SK-N-SH (cell line): ENCODE measurements at regions not wholly inside any gene's neighbourhood (a gene's known extent, or its start where the extent isn't known, plus 50 kb on each side); places are given as distances from the start of the nearest gene placed in this dataset.
"Not testable (repeated sequence)": the region's sequence is repeated elsewhere in the genome, so short reads cannot be mapped to it uniquely, and the experiment has no call there.

Experiments
- CTCF ChIA-PET: fragments of 300-600, 350-600 bp; formaldehyde crosslinking; extraction: SDS; loops from one replicate; lab custom pipeline; 2021; lab: Yijun Ruan, JAX
- POLR2A ChIA-PET: fragments of 350-600 bp; sonication (Branson Sonifier 250); formaldehyde crosslinking; extraction: SDS; loops from one replicate; lab custom pipeline; 2020; ENCODE audit warnings: antibody characterized with exemption, inconsistent platforms; lab: Yijun Ruan, JAX
- DNase-seq: peaks from one replicate; pipeline ENCODE4 v3.0.0; 2012
- H2AFZ ChIP-seq: fragments of 200-600 bp; sonication (generic); 2 replicates; pipeline ENCODE4 v1.8.1; 2016; ENCODE audit warnings: antibody characterized with exemption, mild to moderate bottlenecking, low read depth
- H3F3A ChIP-seq: fragments of 200-600 bp; sonication (generic); replicated peaks from 2 replicates; pipeline ENCODE3; 2016; ENCODE audit warnings: antibody characterized with exemption, mild to moderate bottlenecking; ENCODE audit not compliant: insufficient read depth
- H3K27ac ChIP-seq, 2 experiments: fragments of 200-500 bp in 1 of 2; fragments of 200-600 bp in 1 of 2; sonication (Bioruptor generic) in 1 of 2; sonication (generic), shearing (Covaris generic) in 1 of 2; 2 replicates each; pipeline versions ENCODE4 v1.5.1 to v1.6.1; 2014 to 2016; ENCODE audit warnings: low read depth in 2 of 2, inconsistent platforms in 1 of 2, low read length in 1 of 2, mild to moderate bottlenecking in 1 of 2, mixed read lengths in 1 of 2
- H3K27me3 ChIP-seq: fragments of 200-600 bp; sonication (generic), shearing (Covaris generic); 2 replicates; pipeline ENCODE4 v1.6.1; 2016; ENCODE audit warnings: mixed run types; ENCODE audit not compliant: insufficient read depth
- H3K36me3 ChIP-seq, 2 experiments: fragments of 200-500 bp in 1 of 2; fragments of 200-600 bp in 1 of 2; sonication (Bioruptor generic) in 1 of 2; sonication (generic) in 1 of 2; replicated peaks in 1 of 2; 2 replicates each; pipeline versions ENCODE3 to v1.5.1; 2014 to 2016; ENCODE audit warnings: low read length in 1 of 2, mild to moderate bottlenecking in 1 of 2; ENCODE audit not compliant: insufficient read depth in 2 of 2, control insufficient read depth in 1 of 2
- H3K4me1 ChIP-seq, 2 experiments: fragments of 200-500 bp in 1 of 2; fragments of 200-600 bp in 1 of 2; sonication (Bioruptor generic) in 1 of 2; sonication (generic), shearing (Covaris generic) in 1 of 2; 2 replicates each; pipeline versions ENCODE4 v1.5.1 to v1.6.1; 2014 to 2016; ENCODE audit warnings: low read depth in 1 of 2, low read length in 1 of 2, mixed run types in 1 of 2; ENCODE audit not compliant: insufficient read depth in 2 of 2, control insufficient read depth in 1 of 2
- H3K4me2 ChIP-seq: fragments of 200-600 bp; sonication (generic), shearing (Covaris generic); 2 replicates; pipeline ENCODE4 v1.6.1; 2017; ENCODE audit warnings: mixed run types
- H3K4me3 ChIP-seq, 2 experiments: fragments of 200-500 bp in 1 of 2; fragments of 200-600 bp in 1 of 2; sonication (Bioruptor generic) in 1 of 2; sonication (generic), shearing (Covaris generic) in 1 of 2; 2 replicates each; pipeline versions ENCODE4 v1.5.1 to v1.8.1; 2014 to 2016; ENCODE audit warnings: low read depth in 2 of 2, inconsistent platforms in 1 of 2, low read length in 1 of 2, mild to moderate bottlenecking in 1 of 2, mixed read lengths in 1 of 2, moderate library complexity in 1 of 2
- H3K79me2 ChIP-seq: fragments of 200-600 bp; sonication (generic); 2 replicates; pipeline ENCODE4 v1.8.1; 2017; ENCODE audit warnings: mild to moderate bottlenecking; ENCODE audit not compliant: insufficient read depth
- H3K9ac ChIP-seq: fragments of 200-600 bp; sonication (generic); 2 replicates; pipeline ENCODE4 v1.6.1; 2017; ENCODE audit warnings: mixed run types
- H3K9me2 ChIP-seq: fragments of 200-600 bp; sonication (generic); 2 replicates; pipeline ENCODE4 v1.6.1; 2017; ENCODE audit warnings: mixed run types
- H3K9me3 ChIP-seq: fragments of 200-600 bp; sonication (generic); 2 replicates; pipeline ENCODE4 v1.6.1; 2017; ENCODE audit warnings: mixed run types, mild to moderate bottlenecking, moderate library complexity
- H4K20me1 ChIP-seq: fragments of 200-600 bp; sonication (generic); 2 replicates; pipeline ENCODE4 v1.6.1; 2017; ENCODE audit warnings: mild to moderate bottlenecking, mixed run types; ENCODE audit not compliant: insufficient read depth
- CHD2 ChIP-seq: fragments of 150-350 bp; IDR thresholded peaks from 2 replicates; pipeline ENCODE4 v1.6.1; 2018; ENCODE audit warnings: low read length; ENCODE audit not compliant: partially characterized antibody
- ELF1 ChIP-seq: IDR thresholded peaks from 2 replicates; pipeline ENCODE4 v1.4.0; 2012
- EP300 ChIP-seq, 2 experiments: IDR thresholded peaks; 2 replicates each; pipeline versions ENCODE4 v1.4.0 to v1.6.1; 2012; ENCODE audit warnings: borderline replicate concordance in 1 of 2, low read depth in 1 of 2, low read length in 1 of 2
- EZH2phosphoT487 ChIP-seq: fragments of 200-600 bp; sonication (generic); IDR thresholded peaks from 2 replicates; pipeline ENCODE4 v1.6.1; 2017; ENCODE audit warnings: low read depth, mixed run types, mild to moderate bottlenecking, antibody characterized with exemption, moderate library complexity, borderline replicate concordance
- FOSL2 ChIP-seq: IDR thresholded peaks from 2 replicates; pipeline ENCODE4 v1.4.0; 2012; ENCODE audit warnings: low read depth, mild to moderate bottlenecking, moderate library complexity, borderline replicate concordance
- FOXM1 ChIP-seq: IDR thresholded peaks from 2 replicates; pipeline ENCODE4 v1.4.0; 2012; ENCODE audit warnings: low read depth, mild to moderate bottlenecking
- GABPA ChIP-seq: IDR thresholded peaks from 2 replicates; pipeline ENCODE4 v1.4.0; 2012; ENCODE audit warnings: low read depth, mild to moderate bottlenecking
- GATA2 ChIP-seq: sonication (generic); formaldehyde crosslinking; IDR thresholded peaks from 2 replicates; pipeline ENCODE4 v1.5.0; 2020; ENCODE audit warnings: mild to moderate bottlenecking, missing genetic modification reagents
- JUND ChIP-seq: IDR thresholded peaks from 2 replicates; pipeline ENCODE4 v1.4.0; 2012
- MEF2A ChIP-seq: IDR thresholded peaks from 2 replicates; pipeline ENCODE4 v1.4.0; 2012; ENCODE audit warnings: low read depth, borderline replicate concordance
- MXI1 ChIP-seq: IDR thresholded peaks from 2 replicates; pipeline ENCODE4 v1.6.1; 2012; ENCODE audit warnings: mild to moderate bottlenecking, low read depth, low read length, improper control_type of control experiment
- NFIC ChIP-seq: IDR thresholded peaks from 2 replicates; pipeline ENCODE4 v1.4.0; 2012; ENCODE audit warnings: borderline replicate concordance
- NRF1 ChIP-seq: IDR thresholded peaks from 2 replicates; pipeline ENCODE4 v1.6.1; 2012; ENCODE audit warnings: low read depth, mild to moderate bottlenecking, low read length
- RAD21 ChIP-seq: IDR thresholded peaks from 2 replicates; pipeline ENCODE4 v1.6.1; 2012; ENCODE audit warnings: mild to moderate bottlenecking, low read length
- RFX5 ChIP-seq: IDR thresholded peaks from 2 replicates; pipeline ENCODE4 v1.6.1; 2012; ENCODE audit warnings: mild to moderate bottlenecking, improper control_type of control experiment, low read length
- RXRA ChIP-seq: IDR thresholded peaks from 2 replicates; pipeline ENCODE4 v1.4.0; 2012; ENCODE audit warnings: low read depth, mild to moderate bottlenecking, borderline replicate concordance
- SIN3A ChIP-seq: IDR thresholded peaks from 2 replicates; pipeline ENCODE4 v1.6.1; 2012; ENCODE audit warnings: low read depth, mild to moderate bottlenecking, low read length, moderate library complexity, borderline replicate concordance
- TAF1 ChIP-seq: IDR thresholded peaks from 2 replicates; pipeline ENCODE4 v1.6.1; 2012; ENCODE audit warnings: low read depth, mild to moderate bottlenecking, low read length, moderate library complexity, borderline replicate concordance
- TCF12 ChIP-seq: IDR thresholded peaks from 2 replicates; pipeline ENCODE4 v1.4.0; 2012
- TEAD4 ChIP-seq: IDR thresholded peaks from 2 replicates; pipeline ENCODE4 v1.4.0; 2012; ENCODE audit warnings: mild to moderate bottlenecking, borderline replicate concordance; ENCODE audit not compliant: insufficient read depth
- YY1 ChIP-seq: IDR thresholded peaks from 2 replicates; pipeline ENCODE4 v1.4.0; 2012; ENCODE audit warnings: low read depth, mild to moderate bottlenecking
- WGBS: methylation state at CpG from one replicate; pipeline ENCODE4 v1.1.6; 2017; ENCODE audit warnings: low lambda C conversion rate; 5-methylcytosine and 5-hydroxymethylcytosine counted together
- TF ChIP-seq, protein P1 (sequence below): fragments of 200-600 bp; sonication (generic); IDR thresholded peaks from 2 replicates; pipeline ENCODE4 v1.6.1; 2017; ENCODE audit warnings: antibody characterized with exemption, mild to moderate bottlenecking, moderate library complexity
- TF ChIP-seq, protein P2 (sequence below): IDR thresholded peaks from 2 replicates; pipeline ENCODE4 v1.6.1; 2012; ENCODE audit warnings: mild to moderate bottlenecking, low read depth, low read length, moderate library complexity
- TF ChIP-seq, protein P3 (sequence below): IDR thresholded peaks from 2 replicates; pipeline ENCODE4; 2012
- TF ChIP-seq, protein P4 (sequence below): IDR thresholded peaks from 2 replicates; pipeline ENCODE4 v1.4.0; 2012; ENCODE audit warnings: low read depth, borderline replicate concordance

DNA sequence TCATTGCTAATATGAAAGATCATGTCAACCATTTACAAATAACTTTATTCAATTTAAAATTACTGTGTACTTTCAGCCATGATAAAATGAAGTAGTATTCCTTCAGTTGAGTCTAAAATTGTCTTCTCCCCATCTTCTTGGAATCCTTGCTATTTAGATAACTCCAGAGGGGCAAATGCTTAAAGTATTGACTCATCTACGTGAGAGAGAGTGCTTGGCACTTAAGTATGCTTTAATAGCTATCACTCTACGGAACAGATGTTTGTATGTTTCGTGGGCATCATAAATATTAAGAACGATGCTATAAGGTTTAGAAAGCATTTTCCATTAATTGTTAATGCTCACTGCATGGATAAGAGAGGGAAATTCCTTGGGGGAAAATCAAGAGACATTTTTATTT is 69.3 kb upstream of the MED13 start:
- Histone ChIP-seq H3K9me3 (no peaks in the 10 kb centered on the region), H3F3A (no peaks in the 10 kb centered on the region), H3K9me2 (no peaks in the 10 kb centered on the region), H3K27me3 (no peaks in the 10 kb centered on the region), H3K36me3 (no peaks in the 10 kb centered on the region), H3K4me1 (peaks cover 5 to 11% of the 10 kb centered on the region in 2 experiments; a peak in 1 of 4 replicates), H3K27ac (no peak overlapping the region; a peak in 1 of 4 replicates), H3K79me2 (no peaks in the 10 kb centered on the region), H3K4me3 (no peak overlapping the region), H3K9ac (no peak overlapping the region), H4K20me1 (no peaks in the 10 kb centered on the region), H2AFZ (no peak overlapping the region), H3K4me2 (no peak overlapping the region)
- ChIA-PET CTCF (interaction anchor here (0.9 to 2.1 kb wide), 4 partner anchors 10 to 44 kb away, joined by 3 to 8 read pairs (median 4); no protein-coding TSS in a partner anchor), POLR2A (no interaction called here)
- no peak for TF ChIP-seq CHD2
- TF ChIP-seq NFIC: peak; percentile 53
- TF ChIP-seq EP300 (IDR thresholded peaks at IDR 0.05; ENCODE audit: borderline replicate concordance in 1 of 2, low read depth in 1 of 2, low read length in 1 of 2): no peak; a peak in 1 of 4 replicates
- TF ChIP-seq ELF1: no peak
- no peak for TF ChIP-seq FOXM1
- no peak for TF ChIP-seq NRF1
- no peak for TF ChIP-seq MXI1
- TF ChIP-seq RAD21: no peak
- TF ChIP-seq FOSL2: peak; percentile 68; the same call in 1 of the 2 replicates
- TF ChIP-seq TEAD4: no peak
- TF ChIP-seq EZH2phosphoT487: no peak
- TF ChIP-seq TAF1: no peak
- peak; percentile 64 for TF ChIP-seq TCF12
- TF ChIP-seq, protein P1, sequence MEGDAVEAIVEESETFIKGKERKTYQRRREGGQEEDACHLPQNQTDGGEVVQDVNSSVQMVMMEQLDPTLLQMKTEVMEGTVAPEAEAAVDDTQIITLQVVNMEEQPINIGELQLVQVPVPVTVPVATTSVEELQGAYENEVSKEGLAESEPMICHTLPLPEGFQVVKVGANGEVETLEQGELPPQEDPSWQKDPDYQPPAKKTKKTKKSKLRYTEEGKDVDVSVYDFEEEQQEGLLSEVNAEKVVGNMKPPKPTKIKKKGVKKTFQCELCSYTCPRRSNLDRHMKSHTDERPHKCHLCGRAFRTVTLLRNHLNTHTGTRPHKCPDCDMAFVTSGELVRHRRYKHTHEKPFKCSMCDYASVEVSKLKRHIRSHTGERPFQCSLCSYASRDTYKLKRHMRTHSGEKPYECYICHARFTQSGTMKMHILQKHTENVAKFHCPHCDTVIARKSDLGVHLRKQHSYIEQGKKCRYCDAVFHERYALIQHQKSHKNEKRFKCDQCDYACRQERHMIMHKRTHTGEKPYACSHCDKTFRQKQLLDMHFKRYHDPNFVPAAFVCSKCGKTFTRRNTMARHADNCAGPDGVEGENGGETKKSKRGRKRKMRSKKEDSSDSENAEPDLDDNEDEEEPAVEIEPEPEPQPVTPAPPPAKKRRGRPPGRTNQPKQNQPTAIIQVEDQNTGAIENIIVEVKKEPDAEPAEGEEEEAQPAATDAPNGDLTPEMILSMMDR: no peak
- no peak for TF ChIP-seq SIN3A
- TF ChIP-seq GATA2: no peak
- TF ChIP-seq, protein P2, sequence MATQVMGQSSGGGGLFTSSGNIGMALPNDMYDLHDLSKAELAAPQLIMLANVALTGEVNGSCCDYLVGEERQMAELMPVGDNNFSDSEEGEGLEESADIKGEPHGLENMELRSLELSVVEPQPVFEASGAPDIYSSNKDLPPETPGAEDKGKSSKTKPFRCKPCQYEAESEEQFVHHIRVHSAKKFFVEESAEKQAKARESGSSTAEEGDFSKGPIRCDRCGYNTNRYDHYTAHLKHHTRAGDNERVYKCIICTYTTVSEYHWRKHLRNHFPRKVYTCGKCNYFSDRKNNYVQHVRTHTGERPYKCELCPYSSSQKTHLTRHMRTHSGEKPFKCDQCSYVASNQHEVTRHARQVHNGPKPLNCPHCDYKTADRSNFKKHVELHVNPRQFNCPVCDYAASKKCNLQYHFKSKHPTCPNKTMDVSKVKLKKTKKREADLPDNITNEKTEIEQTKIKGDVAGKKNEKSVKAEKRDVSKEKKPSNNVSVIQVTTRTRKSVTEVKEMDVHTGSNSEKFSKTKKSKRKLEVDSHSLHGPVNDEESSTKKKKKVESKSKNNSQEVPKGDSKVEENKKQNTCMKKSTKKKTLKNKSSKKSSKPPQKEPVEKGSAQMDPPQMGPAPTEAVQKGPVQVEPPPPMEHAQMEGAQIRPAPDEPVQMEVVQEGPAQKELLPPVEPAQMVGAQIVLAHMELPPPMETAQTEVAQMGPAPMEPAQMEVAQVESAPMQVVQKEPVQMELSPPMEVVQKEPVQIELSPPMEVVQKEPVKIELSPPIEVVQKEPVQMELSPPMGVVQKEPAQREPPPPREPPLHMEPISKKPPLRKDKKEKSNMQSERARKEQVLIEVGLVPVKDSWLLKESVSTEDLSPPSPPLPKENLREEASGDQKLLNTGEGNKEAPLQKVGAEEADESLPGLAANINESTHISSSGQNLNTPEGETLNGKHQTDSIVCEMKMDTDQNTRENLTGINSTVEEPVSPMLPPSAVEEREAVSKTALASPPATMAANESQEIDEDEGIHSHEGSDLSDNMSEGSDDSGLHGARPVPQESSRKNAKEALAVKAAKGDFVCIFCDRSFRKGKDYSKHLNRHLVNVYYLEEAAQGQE: no peak
- TF ChIP-seq RXRA: no peak
- TF ChIP-seq MEF2A: no peak
- TF ChIP-seq, protein P3, sequence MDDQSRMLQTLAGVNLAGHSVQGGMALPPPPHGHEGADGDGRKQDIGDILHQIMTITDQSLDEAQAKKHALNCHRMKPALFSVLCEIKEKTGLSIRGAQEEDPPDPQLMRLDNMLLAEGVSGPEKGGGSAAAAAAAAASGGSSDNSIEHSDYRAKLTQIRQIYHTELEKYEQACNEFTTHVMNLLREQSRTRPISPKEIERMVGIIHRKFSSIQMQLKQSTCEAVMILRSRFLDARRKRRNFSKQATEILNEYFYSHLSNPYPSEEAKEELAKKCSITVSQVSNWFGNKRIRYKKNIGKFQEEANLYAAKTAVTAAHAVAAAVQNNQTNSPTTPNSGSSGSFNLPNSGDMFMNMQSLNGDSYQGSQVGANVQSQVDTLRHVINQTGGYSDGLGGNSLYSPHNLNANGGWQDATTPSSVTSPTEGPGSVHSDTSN: peak; percentile 46
- TF ChIP-seq RFX5: no peak
- peak; percentile 80 for TF ChIP-seq JUND
- TF ChIP-seq GABPA: no peak
- TF ChIP-seq, protein P4, sequence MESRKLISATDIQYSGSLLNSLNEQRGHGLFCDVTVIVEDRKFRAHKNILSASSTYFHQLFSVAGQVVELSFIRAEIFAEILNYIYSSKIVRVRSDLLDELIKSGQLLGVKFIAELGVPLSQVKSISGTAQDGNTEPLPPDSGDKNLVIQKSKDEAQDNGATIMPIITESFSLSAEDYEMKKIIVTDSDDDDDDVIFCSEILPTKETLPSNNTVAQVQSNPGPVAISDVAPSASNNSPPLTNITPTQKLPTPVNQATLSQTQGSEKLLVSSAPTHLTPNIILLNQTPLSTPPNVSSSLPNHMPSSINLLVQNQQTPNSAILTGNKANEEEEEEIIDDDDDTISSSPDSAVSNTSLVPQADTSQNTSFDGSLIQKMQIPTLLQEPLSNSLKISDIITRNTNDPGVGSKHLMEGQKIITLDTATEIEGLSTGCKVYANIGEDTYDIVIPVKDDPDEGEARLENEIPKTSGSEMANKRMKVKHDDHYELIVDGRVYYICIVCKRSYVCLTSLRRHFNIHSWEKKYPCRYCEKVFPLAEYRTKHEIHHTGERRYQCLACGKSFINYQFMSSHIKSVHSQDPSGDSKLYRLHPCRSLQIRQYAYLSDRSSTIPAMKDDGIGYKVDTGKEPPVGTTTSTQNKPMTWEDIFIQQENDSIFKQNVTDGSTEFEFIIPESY: no peak
- TF ChIP-seq YY1: no peak
- 29% methylated on average over 4 of the region's 4 CpGs for WGBS
- DNase-seq: no peak

DNA sequence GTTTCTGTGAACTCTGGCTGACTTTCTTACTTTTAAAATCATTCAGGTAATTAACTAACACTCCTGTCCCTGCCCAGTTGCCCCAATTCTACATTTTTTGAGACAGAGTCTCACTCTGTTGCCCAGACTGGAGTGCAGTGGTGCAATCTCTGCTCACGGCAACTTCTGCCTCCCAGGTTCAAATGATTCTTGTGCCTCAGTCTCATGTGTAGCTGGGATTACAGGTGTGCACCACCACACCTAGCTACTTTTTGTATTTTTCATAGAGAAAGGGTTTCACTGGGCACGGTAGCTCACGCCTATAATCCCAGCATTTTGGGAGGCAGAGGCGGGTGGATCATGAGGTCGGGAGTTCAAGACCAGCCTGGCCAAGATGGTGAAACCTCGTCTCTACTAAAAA is 66.2 kb upstream of the MED13 start:
- H3K36me3 ChIP-seq, H3K27ac ChIP-seq, H4K20me1 ChIP-seq, H3K27me3 ChIP-seq, H3K4me2 ChIP-seq, H3K9me3 ChIP-seq, POLR2A ChIA-PET, H3K9me2 ChIP-seq, DNase-seq, H3F3A ChIP-seq, H3K79me2 ChIP-seq, H3K4me3 ChIP-seq, H3K9ac ChIP-seq, H2AFZ ChIP-seq, H3K4me1 ChIP-seq: not testable (repeated sequence)
- CTCF ChIA-PET: interaction anchor here (1.5 kb wide), 1 partner anchor 22 kb away, joined by 4 read pairs; no protein-coding TSS in a partner anchor
- 86% methylated on average over 6 of the region's 6 CpGs for WGBS
